GM21528 (cell line): ENCODE measurements at regions not wholly inside any gene's neighbourhood (a gene's known extent, or its start where the extent isn't known, plus 50 kb on each side); places are given as distances from the start of the nearest gene placed in this dataset.
"Not testable (repeated sequence)": the region's sequence is repeated elsewhere in the genome, so short reads cannot be mapped to it uniquely, and the experiment has no call there.

Experiments used
- ATAC-seq: cut with Tn5 transposase; IDR thresholded peaks from one replicate; pipeline ENCODE4 v1.9.1; 2021; ENCODE audit warnings: mild to moderate bottlenecking, moderate library complexity; ENCODE audit not compliant: unreplicated experiment, low FRiP score

DNA sequence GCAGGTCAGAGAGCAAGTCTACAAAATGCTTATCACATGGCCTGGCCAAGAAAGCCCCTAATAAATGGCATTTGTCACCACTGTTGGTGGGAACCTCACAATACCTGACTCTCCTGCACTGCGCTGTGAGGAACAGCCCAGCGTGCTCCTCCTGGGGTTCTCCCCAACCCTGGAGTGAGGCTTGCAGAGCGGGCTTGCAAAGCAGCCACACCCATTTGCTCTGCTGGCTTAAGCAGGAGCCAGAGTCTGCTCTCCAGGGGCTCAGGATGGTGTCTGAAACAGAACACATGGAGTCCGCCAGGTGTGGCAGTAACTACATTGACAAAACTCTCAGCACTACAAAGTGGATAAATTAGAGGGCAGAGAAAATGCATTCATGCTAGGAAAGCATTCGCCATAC is 331.0 kb upstream of the CCL2 start:
- no peak for ATAC-seq

DNA sequence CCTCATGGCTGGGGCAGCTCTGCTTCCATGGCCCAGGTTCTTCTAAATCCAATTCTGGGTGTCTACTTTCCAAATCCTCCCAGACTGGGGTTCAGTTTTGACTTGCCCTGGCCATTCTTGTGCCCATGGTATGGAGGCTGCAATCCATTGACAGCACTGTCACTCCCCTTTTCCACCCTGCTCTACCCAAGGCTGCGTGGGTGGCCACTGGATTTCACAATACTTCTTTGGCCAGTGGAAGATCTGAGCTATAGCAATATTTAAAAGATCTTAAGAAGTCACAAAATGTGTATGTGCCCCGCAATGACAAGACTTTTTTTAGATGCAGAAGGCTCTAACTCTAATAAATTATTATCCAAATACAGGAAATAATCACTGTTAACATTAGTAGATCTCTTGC is 329.4 kb upstream of the CCL2 start:
- ATAC-seq = no peak

DNA sequence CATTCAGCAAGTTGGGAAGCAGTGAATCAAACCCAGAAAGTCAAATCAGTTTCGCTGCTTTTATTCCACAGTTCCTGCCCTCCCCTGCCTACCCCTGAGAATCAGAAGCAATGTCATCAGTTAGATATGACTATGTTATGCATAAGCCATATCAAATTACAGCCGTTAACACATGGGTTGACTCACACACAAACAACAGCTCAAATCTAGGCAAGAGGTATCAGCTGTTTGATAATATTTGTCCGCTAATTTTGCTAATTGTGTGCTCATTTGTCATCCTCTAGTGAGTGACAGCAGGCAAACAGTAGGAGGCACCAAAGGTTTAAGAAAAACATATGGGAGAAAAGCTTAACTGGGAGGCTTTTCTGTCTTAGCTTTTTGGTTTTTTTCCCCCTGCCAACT is 327.4 kb upstream of the CCL2 start:
- no peak for ATAC-seq

DNA sequence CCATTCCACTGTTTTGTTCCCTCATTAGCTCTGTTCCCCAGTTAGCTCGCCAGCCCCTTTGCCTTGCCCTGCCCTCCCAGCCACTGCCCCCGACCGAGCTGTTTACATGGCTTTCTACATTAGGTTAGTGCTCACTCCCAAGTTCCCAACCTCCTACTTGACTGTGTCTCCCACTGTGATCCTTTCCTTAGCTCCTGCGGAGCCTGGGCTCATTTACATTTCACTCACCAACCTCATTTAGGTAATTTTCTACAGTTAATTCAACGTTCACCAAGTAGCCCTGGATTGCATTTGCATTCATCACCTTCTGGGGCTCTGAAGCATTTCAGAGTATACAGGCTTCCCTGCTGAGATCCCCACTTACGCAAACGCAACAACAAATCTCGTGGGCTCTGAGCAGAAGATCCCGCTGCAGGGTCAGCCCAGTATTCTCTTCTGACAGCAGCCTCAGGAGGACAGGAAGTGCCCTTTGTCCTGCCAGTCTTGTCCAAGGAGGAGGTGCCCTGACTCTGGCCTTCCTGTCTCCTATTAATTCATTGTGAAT is 325.8 kb upstream of the CCL2 start:
- ATAC-seq = no peak

DNA sequence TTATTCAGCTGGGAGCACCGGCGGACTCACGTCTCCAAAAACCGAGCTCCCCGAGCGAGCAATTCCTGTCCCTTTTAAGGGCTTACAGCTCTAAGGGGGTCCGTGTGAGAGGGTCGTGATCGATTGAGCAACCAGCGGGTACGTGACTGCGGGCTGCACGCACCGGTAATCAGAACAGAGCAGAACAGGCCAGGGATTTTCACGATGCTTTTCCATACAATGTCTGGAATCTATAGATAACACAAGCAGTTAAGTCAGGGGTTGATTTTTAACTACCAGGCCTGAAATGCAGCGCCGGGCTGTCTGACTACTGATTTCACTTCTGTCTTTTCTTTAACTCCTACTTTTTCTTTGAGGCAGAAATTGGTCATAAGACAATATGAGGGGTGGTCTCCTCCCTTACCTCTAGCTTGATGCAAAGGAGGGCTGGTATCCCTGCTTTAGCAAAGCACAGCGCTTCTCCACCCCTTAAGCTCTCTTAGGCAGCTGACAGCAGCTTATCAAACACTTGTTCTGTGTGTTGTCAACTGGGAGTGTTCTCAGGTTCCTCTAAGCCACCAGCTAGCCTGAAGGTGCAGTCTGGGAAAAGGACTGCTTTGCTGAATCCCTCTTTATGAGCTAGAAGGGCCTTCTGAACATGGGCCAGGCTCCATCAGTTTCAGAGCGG is 323.8 kb upstream of the CCL2 start:
- ATAC-seq = not testable (repeated sequence)

DNA sequence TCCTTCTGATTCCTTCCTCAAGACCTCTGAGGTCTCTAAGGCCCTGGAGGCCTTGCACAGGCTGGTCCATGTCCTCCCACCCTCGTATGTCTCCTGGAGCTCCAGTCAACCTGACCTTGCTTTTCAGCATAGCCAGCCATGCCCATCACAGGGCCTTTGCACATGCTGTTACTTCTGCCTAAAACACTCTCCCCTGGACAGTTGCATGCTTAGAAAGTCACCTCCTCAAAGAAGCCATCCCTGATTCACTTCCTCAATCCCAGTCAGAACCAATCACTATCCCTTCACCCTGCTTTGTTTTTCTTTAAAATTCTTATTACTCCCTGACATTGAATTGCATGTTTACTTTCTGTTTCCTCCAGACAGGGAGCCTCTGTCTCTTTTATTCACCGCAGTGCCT is 322.1 kb upstream of the CCL2 start:
- ATAC-seq = no peak

DNA sequence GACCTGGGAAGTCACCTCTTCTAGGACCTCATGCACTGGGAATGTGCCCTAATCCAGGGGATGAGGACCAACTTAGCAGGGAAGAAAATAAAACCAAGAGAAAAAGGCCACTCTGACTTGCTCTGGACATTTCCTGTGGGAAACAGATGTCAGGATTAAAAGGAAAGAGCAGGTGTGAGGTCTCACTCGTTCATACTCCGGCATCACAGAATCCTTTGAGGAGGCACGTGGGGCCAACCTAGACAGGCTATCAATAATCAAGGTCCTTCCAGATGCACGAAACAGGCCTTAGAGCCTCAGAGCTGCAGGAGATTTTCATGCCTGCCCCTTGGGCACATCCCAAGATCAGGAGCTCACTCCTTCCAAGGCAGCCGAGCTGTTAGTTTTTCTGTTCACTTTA is 321.5 kb upstream of the CCL2 start:
- no peak for ATAC-seq

DNA sequence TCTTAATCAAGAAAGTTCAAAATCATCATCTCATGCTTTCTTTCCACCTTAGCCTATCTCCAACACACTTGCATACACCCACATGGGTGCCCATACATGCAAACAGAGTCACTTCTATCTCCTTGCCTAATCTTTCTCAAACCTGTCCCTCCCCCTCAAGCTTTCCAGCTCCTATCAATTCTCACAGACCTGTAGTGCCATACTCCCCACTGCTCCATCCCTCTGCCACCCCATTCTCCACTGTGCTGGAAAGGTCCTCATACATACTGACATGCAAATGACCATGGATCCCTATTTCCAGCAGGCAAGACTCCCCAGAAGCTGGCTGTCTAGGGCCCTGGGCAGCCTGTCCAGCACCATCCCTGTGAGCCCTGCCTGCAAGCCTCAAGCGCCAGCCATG is 320.4 kb upstream of the CCL2 start:
- ATAC-seq = no peak

DNA sequence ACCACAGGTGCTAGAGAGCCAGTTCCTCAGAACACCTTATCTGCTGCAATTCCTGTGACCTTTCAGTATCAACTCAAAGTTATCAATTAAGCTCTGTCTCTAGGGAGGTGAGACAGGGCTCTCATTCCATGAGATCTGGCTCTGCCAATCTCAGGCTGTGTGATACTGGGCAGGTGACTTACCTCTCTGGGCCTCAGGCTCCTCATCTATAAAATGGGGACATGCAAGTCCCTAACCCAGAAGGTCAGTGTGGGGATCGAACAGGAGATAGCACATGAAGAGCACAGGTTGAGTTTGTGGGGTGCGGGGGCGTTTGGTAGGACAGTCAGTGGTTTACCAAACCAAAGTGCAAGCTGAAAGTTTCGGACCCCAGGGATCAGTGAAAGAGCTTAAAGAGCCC is 319.3 kb upstream of the CCL2 start:
- ATAC-seq = no peak

DNA sequence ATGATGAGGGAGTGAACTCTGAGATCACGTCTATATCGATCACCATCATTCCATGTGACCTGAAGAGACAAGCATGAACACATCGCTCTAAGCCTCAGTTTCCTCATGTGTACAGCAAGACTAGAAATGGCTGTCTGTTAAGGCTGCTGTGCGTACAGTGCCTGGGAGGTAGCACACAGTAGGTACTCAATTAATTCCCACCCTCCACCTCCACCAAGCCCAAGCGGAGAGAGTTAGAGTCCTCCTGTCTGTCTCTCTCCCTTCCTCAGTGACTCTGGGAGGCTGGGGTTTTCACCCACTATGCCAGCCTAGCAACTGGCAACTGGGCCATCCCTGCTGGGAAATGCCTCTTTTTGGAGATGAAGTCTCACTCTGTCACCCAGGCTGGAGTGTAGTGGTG is 318.3 kb upstream of the CCL2 start:
- no peak for ATAC-seq

DNA sequence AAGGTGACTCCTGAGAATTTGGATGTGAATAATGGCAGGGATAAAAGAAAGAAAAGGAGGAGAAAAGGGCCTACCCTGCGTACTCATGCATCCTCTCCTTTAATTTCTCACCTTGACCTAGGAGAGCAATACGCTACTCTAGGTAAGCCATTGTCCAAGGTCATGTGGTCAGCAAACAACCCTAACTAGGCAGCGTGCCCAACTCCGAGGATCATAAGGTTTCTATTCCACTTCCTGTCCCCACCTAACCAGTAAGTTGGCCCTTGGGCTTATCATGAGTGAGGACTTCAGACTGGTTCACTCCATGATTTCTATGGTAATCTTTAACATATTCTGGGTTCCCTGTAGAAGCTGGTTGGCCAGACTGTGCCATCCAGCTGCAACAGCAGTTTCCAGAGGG is 315.1 kb upstream of the CCL2 start:
- no peak for ATAC-seq

DNA sequence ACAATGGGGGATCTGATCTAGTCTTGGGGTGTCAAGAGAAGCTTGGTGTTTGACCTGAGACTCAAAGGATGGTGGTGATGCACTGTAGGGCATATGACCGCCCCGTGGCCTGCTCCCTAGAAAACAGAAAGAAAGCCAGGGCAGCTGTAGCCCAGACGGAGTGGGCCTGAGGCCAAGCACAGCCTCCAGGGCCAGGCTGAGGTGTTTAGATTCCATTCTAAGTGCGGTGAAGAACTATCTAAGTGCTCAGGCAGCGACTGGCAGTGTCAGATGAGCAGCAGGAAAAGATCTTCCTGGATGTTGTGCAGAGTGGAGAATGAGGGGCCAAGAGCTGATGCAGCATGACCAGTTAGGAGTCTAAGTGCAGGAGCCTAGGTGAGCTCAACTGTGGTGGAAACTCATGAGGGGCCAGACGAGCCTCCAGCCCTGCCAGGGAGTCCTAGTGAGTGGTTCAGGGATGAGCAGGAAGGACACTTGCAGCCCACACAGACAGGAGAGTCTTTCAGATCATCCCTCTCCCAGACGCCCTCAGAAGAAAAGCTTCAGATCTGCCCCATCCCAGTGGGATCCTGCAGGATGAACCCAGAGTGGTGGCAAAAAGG is 314.2 kb upstream of the CCL2 start:
- ATAC-seq = no peak

DNA sequence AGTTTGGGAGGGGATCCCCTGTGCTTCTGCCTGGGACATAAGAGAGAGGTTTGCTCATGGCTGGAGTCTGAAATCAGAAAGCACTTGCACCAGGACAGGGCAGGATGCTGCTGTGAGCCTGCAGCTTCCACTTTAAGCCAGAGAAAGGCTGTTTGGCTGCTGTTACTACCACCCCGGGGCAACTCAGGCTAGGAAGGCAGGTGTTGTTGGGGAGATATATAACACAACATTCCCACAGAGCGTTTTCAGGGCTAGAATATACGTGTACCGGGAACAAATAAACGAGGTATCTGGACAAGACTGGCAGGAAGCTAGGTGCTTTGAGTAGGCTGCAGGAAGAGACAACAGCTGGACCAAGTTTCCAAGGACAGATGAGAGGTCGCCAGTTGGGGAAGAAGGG is 313.3 kb upstream of the CCL2 start:
- no peak for ATAC-seq

DNA sequence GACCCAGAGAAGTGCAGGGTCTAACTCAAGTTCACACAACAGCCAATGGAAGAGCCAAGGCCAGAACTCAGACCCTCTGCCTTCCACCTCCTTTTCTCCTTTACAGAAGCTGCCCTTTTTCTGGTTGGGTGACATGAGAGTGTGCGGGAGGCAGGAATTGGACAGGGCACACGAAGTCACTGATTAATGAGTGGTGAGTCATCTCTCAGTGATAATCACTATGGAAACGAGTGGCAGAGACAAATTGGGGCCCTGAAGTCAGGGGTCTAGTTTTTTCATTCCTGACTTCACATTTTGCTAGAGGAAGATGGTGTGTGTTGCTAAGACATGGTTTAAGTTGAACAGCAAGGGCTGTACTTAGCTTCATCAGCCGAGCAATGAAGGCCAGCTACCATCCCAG is 312.7 kb upstream of the CCL2 start:
- ATAC-seq = no peak

DNA sequence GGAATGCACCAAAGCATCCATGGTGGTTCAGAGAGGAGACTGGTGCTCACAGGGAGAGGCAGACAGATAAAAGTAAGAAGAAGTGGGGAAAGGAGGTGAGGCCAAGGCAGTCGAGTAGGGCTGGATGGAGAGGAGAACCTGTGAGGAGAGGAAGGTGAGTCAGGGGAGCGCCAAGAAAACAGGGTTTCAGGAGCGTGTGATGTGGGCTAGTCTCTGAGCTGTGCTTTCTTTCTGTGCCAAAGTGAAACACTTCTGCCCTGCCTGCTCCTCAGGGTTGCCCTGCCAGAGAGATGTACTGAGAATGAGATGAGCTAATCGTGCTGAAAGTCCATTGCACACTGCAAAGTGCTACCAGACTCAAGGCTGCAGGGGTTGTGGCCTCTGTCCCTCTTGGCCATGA is 310.7 kb upstream of the CCL2 start:
- ATAC-seq = no peak

DNA sequence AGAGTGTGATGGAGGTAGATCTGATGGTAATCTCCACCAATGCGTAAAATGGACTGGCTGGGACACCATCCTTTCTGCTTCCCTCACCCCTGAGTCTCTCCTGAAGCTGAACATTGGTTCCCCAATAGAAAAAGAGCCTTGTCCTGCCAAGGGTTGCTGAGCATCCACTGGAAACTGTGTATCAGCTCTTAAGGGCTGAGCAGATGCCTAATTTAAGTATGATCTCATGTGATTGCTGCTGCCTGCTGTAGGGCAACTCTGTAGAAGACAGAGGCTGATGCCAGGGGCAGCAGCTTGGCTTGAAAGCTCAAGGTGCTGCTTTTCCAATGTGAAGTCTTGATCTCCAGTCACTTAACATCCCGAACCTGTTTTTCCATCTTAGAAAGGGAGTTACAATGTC is 310.3 kb upstream of the CCL2 start:
- no peak for ATAC-seq

DNA sequence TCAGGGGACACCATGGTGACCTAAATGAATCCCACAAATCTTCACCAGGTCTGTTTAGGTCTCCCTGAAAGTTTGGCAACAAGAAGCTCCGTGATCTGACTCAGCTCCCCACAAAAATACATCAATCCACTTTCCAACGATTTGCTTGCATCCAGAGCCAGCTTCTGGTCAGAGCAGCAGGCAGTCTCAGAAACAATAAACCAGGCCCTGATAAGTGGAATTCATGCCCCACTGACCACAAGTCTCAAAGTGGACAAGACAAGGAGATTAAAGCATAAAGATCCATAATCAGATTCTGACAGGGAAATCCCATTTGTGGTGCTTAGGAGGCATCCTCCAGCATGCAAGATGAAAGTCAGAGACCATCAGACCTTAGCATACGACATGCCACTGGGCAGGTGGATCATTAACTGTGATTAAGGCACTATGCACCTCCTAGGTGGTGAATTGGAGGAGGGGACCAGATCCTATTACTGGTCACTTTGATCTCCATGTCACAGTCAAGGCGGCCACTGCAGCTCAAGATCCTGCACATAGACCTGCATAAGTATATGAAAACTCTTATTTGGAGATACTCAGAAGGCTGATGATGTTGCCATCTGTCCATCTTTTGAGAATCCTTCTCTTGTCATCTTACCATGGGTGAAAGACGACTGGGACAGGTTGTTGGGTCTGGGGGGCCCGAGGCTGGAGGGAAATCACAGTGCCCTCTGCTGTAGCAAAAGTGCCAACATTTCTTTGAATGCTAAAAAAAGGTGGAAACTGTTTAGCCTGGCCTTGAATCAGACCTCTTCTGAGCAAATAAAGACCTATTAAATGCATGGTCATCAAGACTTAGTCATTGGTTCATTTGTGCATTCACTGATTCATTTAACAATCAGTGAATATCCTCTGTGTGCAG is 309.2 kb upstream of the CCL2 start:
- no peak for ATAC-seq

DNA sequence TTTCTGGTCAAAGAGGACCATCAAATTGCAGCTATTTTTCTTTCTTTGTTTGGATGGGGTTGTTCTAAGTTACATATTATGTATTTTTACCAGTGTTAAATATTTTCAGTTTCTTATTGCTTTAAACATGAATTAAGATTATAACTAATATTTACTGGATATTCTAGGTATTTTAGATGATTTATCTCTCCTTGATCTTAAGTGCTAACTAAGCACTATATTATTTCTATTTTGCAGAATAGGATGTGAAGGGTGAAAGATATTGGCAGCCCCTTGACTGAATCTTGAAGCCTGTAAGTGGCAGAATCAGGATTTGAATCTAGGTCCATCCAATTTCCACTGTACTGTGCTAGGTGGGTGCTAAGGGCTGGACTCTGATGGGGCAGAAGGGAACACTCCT is 307.3 kb upstream of the CCL2 start:
- no peak for ATAC-seq

DNA sequence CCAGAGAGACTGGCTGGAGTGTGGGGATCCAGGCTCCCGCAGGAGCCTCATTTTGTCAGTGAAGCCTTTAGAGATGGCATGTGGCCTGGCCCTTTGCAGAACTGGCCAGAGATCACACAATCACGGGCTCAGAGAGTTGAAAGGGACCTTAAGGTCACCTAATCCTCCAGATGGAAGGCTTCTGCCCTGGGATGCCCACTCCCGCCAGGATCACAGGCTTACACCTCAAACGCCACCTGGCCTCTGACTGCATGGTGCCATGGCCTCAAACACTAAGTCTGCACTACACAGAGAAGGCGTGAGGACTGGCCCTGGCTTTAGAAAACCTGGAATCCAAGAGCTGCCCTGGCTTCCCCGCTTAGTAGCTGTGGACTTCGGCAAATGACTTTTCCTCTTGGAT is 306.8 kb upstream of the CCL2 start:
- ATAC-seq = no peak

DNA sequence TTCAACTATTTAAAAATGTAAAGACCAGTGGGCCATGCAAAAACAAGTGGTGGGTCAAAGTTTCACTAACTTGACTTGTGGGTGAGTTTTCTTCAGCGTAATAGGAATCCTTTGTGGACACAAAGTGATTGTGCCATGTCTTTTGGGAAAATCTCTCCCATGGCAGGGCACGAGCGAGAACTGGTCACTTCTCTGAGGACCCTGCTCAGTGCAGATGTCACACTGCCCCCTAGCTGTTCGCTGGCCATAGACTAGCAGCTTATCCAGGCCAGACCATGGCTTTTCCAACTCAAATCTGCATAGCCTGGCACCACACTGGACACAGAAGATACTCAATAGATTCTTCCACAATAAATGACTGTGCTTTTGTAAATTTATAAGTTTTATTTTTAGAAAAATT is 306.0 kb upstream of the CCL2 start:
- ATAC-seq = no peak

DNA sequence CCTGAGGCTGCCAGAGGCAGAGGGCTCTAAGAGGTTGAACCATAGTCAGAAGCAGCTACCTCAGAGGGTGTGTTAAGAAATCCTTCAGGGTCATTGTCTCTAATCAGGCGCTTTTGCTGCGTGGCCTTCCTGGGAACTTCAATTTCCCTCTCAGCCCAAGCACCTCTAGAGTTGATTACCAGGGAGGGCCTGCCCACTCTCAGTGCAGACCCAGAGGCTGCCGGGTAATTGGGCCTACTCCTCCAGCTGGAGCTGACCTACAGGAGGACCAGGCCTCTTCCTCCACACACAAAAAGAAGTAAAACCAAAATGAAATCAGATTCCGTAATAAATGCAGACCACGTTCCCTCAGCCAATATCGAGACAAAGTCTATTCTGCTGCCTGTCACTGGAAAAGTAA is 305.0 kb upstream of the CCL2 start:
- no peak for ATAC-seq

DNA sequence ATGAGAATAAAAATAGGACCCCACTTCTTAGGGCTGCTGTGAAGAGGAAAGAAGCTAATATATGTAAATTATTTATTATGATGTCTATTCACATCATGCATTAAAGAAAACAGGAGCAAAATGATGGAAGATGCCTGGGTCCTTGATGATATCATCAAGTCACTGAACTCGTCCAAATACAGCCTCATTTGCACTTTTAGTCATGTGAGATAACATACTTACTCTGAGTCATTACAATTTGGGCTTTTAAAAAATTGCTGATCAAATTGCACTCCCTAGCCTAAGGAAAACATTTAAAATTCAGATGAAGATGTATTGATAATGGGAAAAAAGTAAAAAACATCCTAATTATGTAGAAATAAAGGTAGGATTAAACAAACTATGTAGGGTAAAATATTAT is 302.7 kb upstream of the CCL2 start:
- no peak for ATAC-seq
